Heart right ventricle (tissue), 16 donors: ENCODE measurements at regions not wholly inside any gene's neighbourhood (a gene's known extent, or its start where the extent isn't known, plus 50 kb on each side); places are given as distances from the start of the nearest gene placed in this dataset.

ENCODE experiments used
- ATAC-seq, 8 donors: fragments of 200-7000 bp; cut with Tn5 transposase; one replicate each; pipeline ENCODE4 v1.9.1; 2020; ENCODE audit warnings: mild to moderate bottlenecking in 8 of 8, moderate library complexity in 8 of 8, moderate number of reproducible peaks in 1 of 8
- DNase-seq, 2 donors: peaks; one replicate each; pipeline ENCODE4 v3.0.0-alpha.2; 2020
- H3K27ac ChIP-seq, 10 donors: fragments of 200-600 bp; sonication (generic) in 2 of 10; one replicate each; pipeline versions ENCODE4 v1.5.0 to v1.8.0; 2020 to 2022; ENCODE audit warnings: mild to moderate bottlenecking in 3 of 10
- H3K27me3 ChIP-seq, 7 donors: fragments of 200-600 bp; one replicate each; pipeline ENCODE4 v1.8.0; 2021 to 2022; ENCODE audit warnings: mild to moderate bottlenecking in 2 of 7
- H3K36me3 ChIP-seq, 9 donors: fragments of 200-600 bp; sonication (generic) in 1 of 9; one replicate each; pipeline versions ENCODE4 v1.5.0 to v1.8.0; 2020 to 2022; ENCODE audit warnings: mild to moderate bottlenecking in 2 of 9
- H3K4me1 ChIP-seq, 9 donors: fragments of 200-600 bp; sonication (generic) in 1 of 9; one replicate each; pipeline versions ENCODE4 v1.5.0 to v1.8.0; 2020 to 2022; ENCODE audit warnings: mild to moderate bottlenecking in 4 of 9
- H3K4me3 ChIP-seq, 10 donors: fragments of 200-600 bp; sonication (generic) in 2 of 10; one replicate each; pipeline versions ENCODE4 v1.5.0 to v1.8.0; 2020 to 2022; ENCODE audit warnings: mild to moderate bottlenecking in 7 of 10, moderate library complexity in 2 of 10
- H3K9me3 ChIP-seq, 11 donors: fragments of 200-600 bp in 10 of 11; sonication (generic) in 2 of 11; one replicate each; pipeline versions ENCODE4 v1.5.0 to v1.8.0; 2013 to 2022; ENCODE audit warnings: mild to moderate bottlenecking in 2 of 11, control low read depth in 1 of 11, moderate library complexity in 1 of 11
- WGBS, 2 donors: extraction: QIAGEN DNeasy Blood & Tissue Kit; methylation state at CpG; one replicate each; pipeline ENCODE4 v1.1.7; 2013; ENCODE audit warnings: inconsistent platforms in 1 of 2; 5-methylcytosine and 5-hydroxymethylcytosine counted together
- intact Hi-C, 10 donors: fragments of 100-400 bp; cut with DNase I; formaldehyde crosslinking; loops; one replicate each; pipeline versions ENCODE4 v1.11.1 to v1.14.2; 2022
- TF ChIP-seq, protein P1 (sequence below), 9 donors: fragments of 200-600 bp; sonication (generic) in 2 of 9; IDR thresholded peaks; one replicate each; pipeline versions ENCODE4 v1.5.0 to v1.8.0; 2021 to 2022; ENCODE audit warnings: antibody characterized with exemption in 9 of 9, mild to moderate bottlenecking in 5 of 9, moderate library complexity in 1 of 9
- donor health status: Arrhythmogenic right ventricular cardiomyopathy.
- donor health status: ischemic (EF 13 %, LVEDD 7.1; RV severe dilation, severe dysfunction).
- donor health status: healthy with polysubstance abuse.
- donor health status: DM: no; HTN: yes; CAD: no.
- donor health status: DM: no; HTN: no; CAD: no.
- donor health status: ischemic (EF 25% LVEDD 6.9; RV normal size, moderate dysfunction).
- donor health status: ischemic (EF 25% LVEDD 5.7; RV mildly dilated, moderate dysfunction).
- donor health status: healthy.
- donor health status: DM: yes; HTN: yes; CAD: no.
- donor health status: Ischemic cardiomyopathy.
- donor health status: ischemic (EF 35%, LVEDD 5.7; RV mildly dilated, moderate dysfunction).
- donor health status: nonischemic (EF 11% LVEDD 7.7; RV severe dilation, severe dysfunction).
- donor health status: DM: yes; HTN: yes; CAD: no.
- donor health status: PGD.
- donor health status: ischemic (EF 29% LVEDD 5.4; RV normal size, mild dysfunction).
- donor health status: nonischemic (EF 23%, LVEDD 6.1; RV moderate dilation, normal function).

- no peak overlapping the region for H3K27ac ChIP-seq
- intact Hi-C loops: loop anchor here in 1 of 10 donors (10.0 kb wide), 1 partner anchor 420 kb away; no protein-coding TSS in a partner anchor
- H3K27me3 ChIP-seq: no peaks in the 10 kb centered on the region
- DNase-seq (no peak), ATAC-seq (no peak)
- 81 to 82% methylated on average over 3 of the region's 3 CpGs for WGBS, 2 donors
- H3K36me3 ChIP-seq: no peaks in the 10 kb centered on the region
- H3K4me3 ChIP-seq: no peak overlapping the region
- peaks cover 0 to 20% (median 9%) of the 10 kb centered on the region in 9 donors for H3K4me1 ChIP-seq
- TF ChIP-seq, protein P1, sequence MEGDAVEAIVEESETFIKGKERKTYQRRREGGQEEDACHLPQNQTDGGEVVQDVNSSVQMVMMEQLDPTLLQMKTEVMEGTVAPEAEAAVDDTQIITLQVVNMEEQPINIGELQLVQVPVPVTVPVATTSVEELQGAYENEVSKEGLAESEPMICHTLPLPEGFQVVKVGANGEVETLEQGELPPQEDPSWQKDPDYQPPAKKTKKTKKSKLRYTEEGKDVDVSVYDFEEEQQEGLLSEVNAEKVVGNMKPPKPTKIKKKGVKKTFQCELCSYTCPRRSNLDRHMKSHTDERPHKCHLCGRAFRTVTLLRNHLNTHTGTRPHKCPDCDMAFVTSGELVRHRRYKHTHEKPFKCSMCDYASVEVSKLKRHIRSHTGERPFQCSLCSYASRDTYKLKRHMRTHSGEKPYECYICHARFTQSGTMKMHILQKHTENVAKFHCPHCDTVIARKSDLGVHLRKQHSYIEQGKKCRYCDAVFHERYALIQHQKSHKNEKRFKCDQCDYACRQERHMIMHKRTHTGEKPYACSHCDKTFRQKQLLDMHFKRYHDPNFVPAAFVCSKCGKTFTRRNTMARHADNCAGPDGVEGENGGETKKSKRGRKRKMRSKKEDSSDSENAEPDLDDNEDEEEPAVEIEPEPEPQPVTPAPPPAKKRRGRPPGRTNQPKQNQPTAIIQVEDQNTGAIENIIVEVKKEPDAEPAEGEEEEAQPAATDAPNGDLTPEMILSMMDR (IDR thresholded peaks at IDR 0.05): no peak
- no peaks in the 10 kb centered on the region for H3K9me3 ChIP-seq
Observed at GRCh38 chr17:69725146-69725545, 310.6 kb downstream of the MAP2K6 start.

GRCh38 chr17:69728816-69729215 is 314.3 kb downstream of the MAP2K6 start:
- H3K4me3 ChIP-seq: no peak overlapping the region
- intact Hi-C loops: loop anchor here in 1 of 10 donors (10.0 kb wide), 1 partner anchor 416 kb away; no protein-coding TSS in a partner anchor
- DNase-seq (no peak), ATAC-seq (peak in 2 of 8 donors; percentile 49 to 54)
- no peaks in the 10 kb centered on the region for H3K9me3 ChIP-seq
- H3K27ac ChIP-seq: peak overlapping the region in 3 of 10 donors; percentile 20 to 60 (median 42)
- no peaks in the 10 kb centered on the region for H3K27me3 ChIP-seq
- 36 to 49% methylated on average over 2 of the region's 2 CpGs for WGBS, 2 donors
- H3K36me3 ChIP-seq: no peaks in the 10 kb centered on the region
- peaks cover 0 to 37% (median 18%) of the 10 kb centered on the region in 9 donors for H3K4me1 ChIP-seq
- TF ChIP-seq, protein P1 (IDR thresholded peaks at IDR 0.05): no peak

DNA sequence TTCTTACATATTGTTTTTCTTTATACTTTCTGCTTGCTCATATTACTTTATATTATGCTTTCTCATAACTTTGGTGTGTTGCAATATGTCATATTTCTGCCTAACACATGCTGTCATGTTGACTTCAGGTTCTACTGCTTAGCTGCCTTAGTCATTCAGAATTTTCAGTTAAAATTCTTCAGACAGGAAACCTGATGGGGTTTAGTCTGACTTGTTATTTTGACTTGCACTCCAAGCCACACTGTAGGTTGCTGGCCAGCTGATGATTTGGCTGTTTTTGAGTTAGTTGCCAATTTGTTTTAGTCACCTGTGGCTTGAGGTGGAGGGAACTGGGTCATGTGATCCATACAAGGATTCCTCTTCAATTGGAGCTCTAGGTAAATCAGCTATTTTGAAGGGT is 315.4 kb downstream of the MAP2K6 start:
- DNase-seq: no peak

DNA sequence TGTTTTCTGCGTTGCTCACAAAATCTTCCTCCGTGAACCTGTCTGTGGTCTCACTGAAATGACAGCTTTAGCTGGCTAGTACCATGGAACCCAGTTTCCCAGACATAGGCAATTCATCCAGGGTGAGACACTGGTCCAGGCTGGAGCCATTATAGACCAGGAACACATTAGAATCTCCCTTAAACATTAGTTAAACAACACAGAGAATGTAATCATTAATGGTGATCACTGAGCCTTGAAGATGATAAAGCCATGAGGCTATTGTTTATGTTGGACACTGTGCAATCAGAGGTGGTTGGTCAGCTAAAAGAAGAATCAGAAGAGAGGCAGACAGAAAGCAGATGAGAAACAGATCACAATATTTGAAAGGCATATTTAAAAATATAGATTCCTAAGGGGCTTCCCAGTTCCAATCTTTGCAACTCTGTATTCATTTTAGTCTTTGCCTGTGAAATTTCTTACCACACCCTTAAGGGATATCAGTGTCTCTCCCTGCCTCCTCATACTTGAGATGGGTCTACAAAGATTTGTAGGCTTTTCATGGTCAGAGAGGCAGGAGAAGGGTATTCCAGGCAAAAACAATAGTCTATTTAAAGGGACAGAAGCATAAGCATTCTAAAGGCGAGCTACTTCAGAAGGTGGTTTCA is 317.9 kb downstream of the MAP2K6 start:
- H3K36me3 ChIP-seq: no peaks in the 10 kb centered on the region
- no peaks in the 10 kb centered on the region for H3K27me3 ChIP-seq
- no peak for ATAC-seq
- H3K27ac ChIP-seq: no peak overlapping the region
- H3K4me3 ChIP-seq: no peak overlapping the region
- intact Hi-C loops: no loop called here
- H3K9me3 ChIP-seq: peaks cover 0 to 11% (median 0%) of the 10 kb centered on the region in 11 donors
- peaks cover 0 to 44% (median 20%) of the 10 kb centered on the region in 9 donors for H3K4me1 ChIP-seq
- DNase-seq: no peak
- WGBS, 2 donors: 91 to 94% methylated on average over 3 of the region's 3 CpGs
- TF ChIP-seq, protein P1 (IDR thresholded peaks at IDR 0.05): no peak

More for the DNA sequence above, 315.4 kb downstream of the MAP2K6 start:
- Histone ChIP-seq H3K4me1 (peaks cover 0 to 44% (median 20%) of the 10 kb centered on the region in 9 donors), H3K9me3 (no peaks in the 10 kb centered on the region), H3K27ac (no peak overlapping the region), H3K36me3 (no peaks in the 10 kb centered on the region), H3K4me3 (no peak overlapping the region), H3K27me3 (no peaks in the 10 kb centered on the region)
- TF ChIP-seq, protein P1 (IDR thresholded peaks at IDR 0.05): no peak
- ATAC-seq: no peak
- intact Hi-C loops: loop anchor here in 1 of 10 donors (10.0 kb wide), 1 partner anchor 415 kb away; no protein-coding TSS in a partner anchor
